K562 (cell line): ENCODE measurements at regions not wholly inside any gene's neighbourhood (a gene's known extent, or its start where the extent isn't known, plus 50 kb on each side); places are given as distances from the start of the nearest gene placed in this dataset.

Source experiments
- ATAC-seq: fragments of 200-7000 bp; cut with Tn5 transposase; 3 replicates; pipeline ENCODE4 v1.9.1; 2020; ENCODE audit warnings: moderate library complexity
- BruUV-seq: library from RNA; stranded (reverse); fragments of 400-500 nt; replicated peaks from 2 replicates; lab custom pipeline; 2021; lab: Mats Ljungman, UMichigan
- CTCF ChIA-PET: fragments of 300-600 bp; formaldehyde crosslinking; extraction: SDS; loops from one replicate; lab custom pipeline; 2021; ENCODE audit warnings: low intra/inter-chr PET ratio; lab: Yijun Ruan, JAX
- POLR2A ChIA-PET: fragments of 300-600, 350-650 bp; sonication (Branson Sonifier 250); formaldehyde crosslinking; extraction: SDS; loops from one replicate; lab custom pipeline; 2021; ENCODE audit warnings: antibody characterized with exemption, inconsistent platforms; lab: Yijun Ruan, JAX
- DNase-seq, 4 experiments: peaks; one replicate each; pipeline versions ENCODE4 v3.0.0 to v3.0.0-alpha.2; 2011 to 2018; ENCODE audit warnings: low spot score in 3 of 4, mixed read lengths in 3 of 4; ENCODE audit errors: extremely low read depth in 1 of 4
- FAIRE-seq: peaks from 2 replicates; lab custom pipeline; 2011; peaks lifted over from hg19 to GRCh38; lab: Jason Lieb, UNC
- H2AFZ ChIP-seq: 2 replicates; pipeline ENCODE4 v1.6.0; 2011; ENCODE audit warnings: low read depth, low read length, control low read depth, inconsistent platforms
- H3K27ac ChIP-seq: fragments of 200-600 bp; 3 replicates; pipeline ENCODE4 v1.8.0; 2011; ENCODE audit warnings: low read depth, mild to moderate bottlenecking, control low read depth, inconsistent platforms, low read length, moderate library complexity, mixed read lengths; ENCODE audit errors: extremely low read depth
- H3K27me3 ChIP-seq, 2 experiments: fragments of 300-600 bp in 1 of 2; 2 replicates in 1 of 2; 3 replicates in 1 of 2; pipeline versions ENCODE4 v1.6.0 to v1.8.0; 2011; ENCODE audit warnings: inconsistent platforms in 2 of 2, low read length in 2 of 2, mild to moderate bottlenecking in 1 of 2, mixed read lengths in 1 of 2, moderate library complexity in 1 of 2; ENCODE audit not compliant: control insufficient read depth in 2 of 2, insufficient read depth in 2 of 2
- H3K36me3 ChIP-seq: fragments of 300-600 bp; 3 replicates; pipeline ENCODE4 v1.8.0; 2011; ENCODE audit warnings: mild to moderate bottlenecking, low read length, inconsistent platforms; ENCODE audit not compliant: control insufficient read depth, insufficient read depth
- H3K4me1 ChIP-seq, 2 experiments: fragments of 200-600 bp in 1 of 2; replicated peaks in 1 of 2; 2 replicates in 1 of 2; 3 replicates in 1 of 2; pipeline versions ENCODE4 v1.5.1 to v1.8.0; 2011; ENCODE audit warnings: inconsistent platforms in 2 of 2, low read length in 2 of 2, mild to moderate bottlenecking in 1 of 2, mixed read lengths in 1 of 2, moderate library complexity in 1 of 2; ENCODE audit not compliant: control insufficient read depth in 2 of 2, insufficient read depth in 2 of 2
- H3K4me2 ChIP-seq: 2 replicates; pipeline ENCODE4 v1.6.1; 2011; ENCODE audit warnings: low read length, control low read depth, inconsistent platforms, mixed read lengths; ENCODE audit not compliant: insufficient read depth
- H3K4me3 ChIP-seq: fragments of 200-600 bp; sonication (generic), shearing (Covaris generic); 2 replicates; pipeline ENCODE4 v1.5.1; 2016; ENCODE audit warnings: control low read depth, inconsistent platforms
- H3K79me2 ChIP-seq: fragments of 200-600 bp; 3 replicates; pipeline ENCODE4 v1.8.0; 2011; ENCODE audit warnings: low read length, inconsistent platforms; ENCODE audit not compliant: control insufficient read depth, insufficient read depth
- H3K9ac ChIP-seq, 2 experiments: 2 replicates each; pipeline versions ENCODE4 v1.6.0 to v1.6.1; 2011; ENCODE audit warnings: low read depth in 2 of 2, low read length in 2 of 2, control low read depth in 1 of 2, inconsistent platforms in 1 of 2, mild to moderate bottlenecking in 1 of 2, mixed read lengths in 1 of 2; ENCODE audit not compliant: insufficient read depth in 1 of 2
- H3K9me1 ChIP-seq: one replicate; pipeline ENCODE4 v1.6.0; 2011; ENCODE audit warnings: inconsistent platforms, mild to moderate bottlenecking, low read length, moderate library complexity; ENCODE audit not compliant: control insufficient read depth, insufficient read depth
- H3K9me3 ChIP-seq: replicated peaks from 2 replicates; pipeline ENCODE4 v1.5.1; 2011; ENCODE audit warnings: low read depth, low read length, inconsistent platforms; ENCODE audit not compliant: control insufficient read depth, insufficient read depth
- H4K20me1 ChIP-seq: replicated peaks from 2 replicates; pipeline ENCODE4 v1.6.1; 2011; ENCODE audit warnings: low read length, inconsistent platforms, mixed read lengths; ENCODE audit not compliant: control insufficient read depth, insufficient read depth
- DDX20 ChIP-seq: fragments of 450-650 bp; IDR thresholded peaks from 2 replicates; pipeline ENCODE4 v1.6.1; 2016; ENCODE audit warnings: missing genetic modification characterization, low read depth, mild to moderate bottlenecking, missing compliant biosample characterization, moderate library complexity
- E2F5 ChIP-seq: sonication (generic); formaldehyde crosslinking; IDR thresholded peaks from 2 replicates; pipeline ENCODE4 v1.8.0; 2022; ENCODE audit warnings: mild to moderate bottlenecking, missing genetic modification reagents
- KLF13 ChIP-seq: fragments of 450-650 bp; IDR thresholded peaks from 2 replicates; pipeline ENCODE4 v1.6.1; 2016; ENCODE audit warnings: missing genetic modification characterization, low read depth, mild to moderate bottlenecking, missing compliant biosample characterization, moderate library complexity, borderline replicate concordance
- MAFF ChIP-seq: IDR thresholded peaks from 2 replicates; pipeline ENCODE4 v1.6.1; 2012; ENCODE audit warnings: low read length, improper control_type of control experiment
- MAFG ChIP-seq: fragments of 450-650 bp; conservative IDR thresholded peaks from 2 replicates; pipeline ENCODE4 v1.6.1; 2016; ENCODE audit warnings: missing genetic modification characterization, missing compliant biosample characterization
- MAFK ChIP-seq: IDR thresholded peaks from 2 replicates; pipeline ENCODE4 v1.6.1; 2011; ENCODE audit warnings: low read length, improper control_type of control experiment
- PATZ1 ChIP-seq: fragments of 250-450 bp; sonication (Bioruptor Pico); IDR thresholded peaks from 2 replicates; pipeline ENCODE4 v1.5.0; 2020; ENCODE audit warnings: mild to moderate bottlenecking, borderline replicate concordance
- ZBTB8A ChIP-seq: fragments of 450-650 bp; IDR thresholded peaks from 2 replicates; pipeline ENCODE4 v1.6.1; 2018; ENCODE audit warnings: mild to moderate bottlenecking, moderate library complexity; ENCODE audit not compliant: partially characterized antibody
- ZNF184 ChIP-seq: sonication (generic); formaldehyde crosslinking; IDR thresholded peaks from 2 replicates; pipeline ENCODE4 v1.5.0; 2020; ENCODE audit warnings: missing genetic modification reagents
- ZNF316 ChIP-seq: fragments of 450-650 bp; IDR thresholded peaks from 2 replicates; pipeline ENCODE4 v1.6.1; 2016
- WGBS: fragments of 100-300 bp; shearing (Covaris generic); methylation state at CpG from one replicate; pipeline ENCODE4 v1.1.6; 2016; ENCODE audit warnings: low coverage, mixed read lengths; ENCODE audit not compliant: insufficient coverage; ENCODE audit errors: missing lambda C conversion rate; 5-methylcytosine and 5-hydroxymethylcytosine counted together
- in situ Hi-C: fragments of 300-500 bp; cut with MboI; formaldehyde crosslinking; loops from 4 replicates; pipeline ENCODE4 v1.15.0; 2018; ENCODE audit warnings: inconsistent platforms, mixed read lengths
- intact Hi-C: fragments of 100-400 bp; cut with micrococcal nuclease; formaldehyde crosslinking; loops from 2 replicates; pipeline ENCODE4 v1.14.2; 2022

- no peak for TF ChIP-seq E2F5 (CRISPR knock-in tag)
- no peak for TF ChIP-seq PATZ1 (CRISPR knock-in tag)
- TF ChIP-seq KLF13 (tag), result no peak
- no peak for TF ChIP-seq ZNF184
Measured at GRCh38 chr10:37439826-37440225, 314.4 kb downstream of the ANKRD30A start (continued).

- POLR2A ChIA-PET, result no interaction called here
- Histone ChIP-seq H3K79me2 (no peaks in the 10 kb centered on the region), H3K9me1 (no peaks in the 10 kb centered on the region), H3K4me1 (no peaks in the 10 kb centered on the region), H3K36me3 (no peaks in the 10 kb centered on the region), H3K27ac (no peak overlapping the region), H3K9ac (no peak overlapping the region), H3K27me3 (no peaks in the 10 kb centered on the region), H4K20me1 (no peaks in the 10 kb centered on the region), H3K4me3 (no peak overlapping the region), H3K4me2 (no peak overlapping the region), H2AFZ (no peak overlapping the region), H3K9me3 (no peaks in the 10 kb centered on the region)
- BruUV-seq, result no TSS peak
- intact Hi-C loops (no loop called here), in situ Hi-C loops (no loop called here)
- 9% methylated on average over 2 of the region's 2 CpGs for WGBS
- DNase-seq, result no peak
- TF ChIP-seq DDX20 (tag), result no peak
- TF ChIP-seq MAFK, result peak; percentile 69
- TF ChIP-seq ZNF316, result peak; percentile 55; the same call in 1 of the 2 replicates
- no peak for TF ChIP-seq ZBTB8A
- TF ChIP-seq MAFF, result peak; percentile 57; the same call in 1 of the 2 replicates
- TF ChIP-seq MAFG, result peak; percentile 48; the same call in 1 of the 2 replicates
- no peak for ATAC-seq
- no peak for FAIRE-seq
- CTCF ChIA-PET, result no interaction called here
Measured at GRCh38 chr10:37436357-37436756, 311.0 kb downstream of the ANKRD30A start.
